Uterus (tissue), 2 donors: ENCODE measurements at regions not wholly inside any gene's neighbourhood (a gene's known extent, or its start where the extent isn't known, plus 50 kb on each side); places are given as distances from the start of the nearest gene placed in this dataset.

Experiments
- POLR2A ChIP-seq, 2 donors: fragments of 450-650 bp; IDR thresholded peaks; one replicate each; pipeline ENCODE4 v1.6.1; 2016; ENCODE audit warnings: antibody characterized with exemption in 2 of 2, mild to moderate bottlenecking in 1 of 2, moderate library complexity in 1 of 2
- TF ChIP-seq, protein P1 (sequence below), 4 experiments: fragments of 200-600 bp in 2 of 4; fragments of 450-650 bp in 2 of 4; sonication (generic) in 2 of 4; IDR thresholded peaks; one replicate each; pipeline ENCODE4 v1.5.1; 2016 to 2019; ENCODE audit warnings: antibody characterized with exemption in 4 of 4, mild to moderate bottlenecking in 2 of 4, moderate library complexity in 1 of 4

DNA sequence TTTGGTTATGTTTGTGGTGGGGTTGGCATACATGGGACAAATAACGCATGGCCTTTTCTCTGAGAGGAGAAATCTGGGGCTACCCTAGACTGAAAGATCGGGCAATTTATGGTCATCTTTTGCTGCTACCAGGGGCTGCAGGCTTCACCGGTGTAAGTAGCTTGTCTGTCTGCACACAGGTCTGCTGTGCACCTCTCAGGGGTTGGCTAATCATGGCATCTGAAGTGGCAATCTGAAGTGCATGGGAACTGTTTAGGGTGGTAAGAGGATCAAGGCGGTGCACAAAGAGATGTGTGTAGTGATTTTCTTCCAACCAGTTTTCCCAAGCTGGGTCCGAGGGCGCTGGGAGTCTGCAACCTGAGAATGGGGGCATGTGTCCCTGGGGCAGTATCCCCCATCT lies 141.3 kb downstream of the EMP1 start:
- TF ChIP-seq, protein P1, sequence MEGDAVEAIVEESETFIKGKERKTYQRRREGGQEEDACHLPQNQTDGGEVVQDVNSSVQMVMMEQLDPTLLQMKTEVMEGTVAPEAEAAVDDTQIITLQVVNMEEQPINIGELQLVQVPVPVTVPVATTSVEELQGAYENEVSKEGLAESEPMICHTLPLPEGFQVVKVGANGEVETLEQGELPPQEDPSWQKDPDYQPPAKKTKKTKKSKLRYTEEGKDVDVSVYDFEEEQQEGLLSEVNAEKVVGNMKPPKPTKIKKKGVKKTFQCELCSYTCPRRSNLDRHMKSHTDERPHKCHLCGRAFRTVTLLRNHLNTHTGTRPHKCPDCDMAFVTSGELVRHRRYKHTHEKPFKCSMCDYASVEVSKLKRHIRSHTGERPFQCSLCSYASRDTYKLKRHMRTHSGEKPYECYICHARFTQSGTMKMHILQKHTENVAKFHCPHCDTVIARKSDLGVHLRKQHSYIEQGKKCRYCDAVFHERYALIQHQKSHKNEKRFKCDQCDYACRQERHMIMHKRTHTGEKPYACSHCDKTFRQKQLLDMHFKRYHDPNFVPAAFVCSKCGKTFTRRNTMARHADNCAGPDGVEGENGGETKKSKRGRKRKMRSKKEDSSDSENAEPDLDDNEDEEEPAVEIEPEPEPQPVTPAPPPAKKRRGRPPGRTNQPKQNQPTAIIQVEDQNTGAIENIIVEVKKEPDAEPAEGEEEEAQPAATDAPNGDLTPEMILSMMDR (IDR thresholded peaks at IDR 0.05) = no peak
- no peak for TF ChIP-seq POLR2A (IDR thresholded peaks at IDR 0.05)
